Activated naive CD4-positive, alpha-beta T cell treated with anti-CD3 and anti-CD28 coated beads, Interleukin-2, amount 50 U/mL, for 16 hours (primary cell): ENCODE measurements at regions not wholly inside any gene's neighbourhood (a gene's known extent, or its start where the extent isn't known, plus 50 kb on each side); places are given as distances from the start of the nearest gene placed in this dataset.
"Not testable (repeated sequence)": the region's sequence is repeated elsewhere in the genome, so short reads cannot be mapped to it uniquely, and the experiment has no call there.

Source experiments
- DNase-seq: peaks from one replicate; pipeline ENCODE4 v3.0.0-alpha.2; 2020

DNA sequence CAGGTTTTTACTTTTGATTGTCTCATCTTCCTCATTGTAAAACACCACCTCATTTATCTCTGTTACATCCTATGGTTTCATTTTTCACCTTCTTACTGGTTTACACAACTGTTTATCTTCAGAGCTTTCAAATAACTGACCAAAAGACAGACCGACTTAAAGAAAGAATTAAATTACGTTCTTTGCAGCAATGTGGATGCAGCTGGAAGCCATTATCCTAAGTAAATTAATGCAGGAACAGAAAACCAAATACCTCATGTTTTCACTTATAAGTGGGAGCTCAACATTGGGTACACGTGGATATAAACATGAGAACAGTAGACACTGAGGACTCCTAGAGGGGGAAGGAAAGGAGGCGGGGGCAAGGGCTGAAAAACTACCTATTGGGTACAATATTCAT lies 729.0 kb upstream of the USP15 start:
- no peak for DNase-seq

DNA sequence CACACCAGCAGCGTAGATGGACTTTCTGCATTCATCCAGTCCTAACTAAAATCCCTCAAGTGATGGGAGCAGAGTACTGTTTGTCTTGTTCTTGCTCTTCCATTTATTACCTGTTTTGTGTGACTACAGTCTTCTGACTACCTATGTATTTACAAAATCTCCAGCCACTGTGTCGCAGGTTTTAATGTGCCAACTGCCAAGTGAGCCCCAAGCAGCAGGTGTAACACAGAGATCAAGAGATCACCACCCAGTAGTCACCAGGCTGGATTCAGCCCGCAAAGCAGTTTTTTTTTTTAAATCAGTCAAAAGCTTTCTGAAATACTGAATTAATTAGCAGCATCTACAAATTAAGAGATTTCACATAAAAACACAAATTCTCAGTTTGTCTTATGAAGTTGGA lies 724.1 kb upstream of the USP15 start:
- no peak for DNase-seq

DNA sequence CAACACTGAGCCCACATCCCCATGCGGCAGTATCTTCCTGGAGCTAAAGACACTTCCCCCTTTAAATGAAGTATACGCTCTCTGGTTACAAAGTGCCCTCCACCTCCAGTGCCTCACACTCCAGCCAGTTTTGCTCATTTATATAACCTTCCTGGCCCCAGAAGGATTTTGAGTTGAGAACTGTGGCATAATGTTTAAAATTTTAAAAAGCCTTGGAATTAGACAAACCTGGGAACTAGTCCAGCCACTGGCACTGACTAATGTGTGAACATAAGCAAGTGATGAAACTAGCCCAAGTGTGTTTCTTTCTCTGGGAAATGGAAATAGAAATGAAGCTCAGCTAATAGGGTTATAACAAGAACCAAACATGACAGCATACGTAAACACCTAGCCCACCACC lies 723.7 kb upstream of the USP15 start:
- DNase-seq: no peak

DNA sequence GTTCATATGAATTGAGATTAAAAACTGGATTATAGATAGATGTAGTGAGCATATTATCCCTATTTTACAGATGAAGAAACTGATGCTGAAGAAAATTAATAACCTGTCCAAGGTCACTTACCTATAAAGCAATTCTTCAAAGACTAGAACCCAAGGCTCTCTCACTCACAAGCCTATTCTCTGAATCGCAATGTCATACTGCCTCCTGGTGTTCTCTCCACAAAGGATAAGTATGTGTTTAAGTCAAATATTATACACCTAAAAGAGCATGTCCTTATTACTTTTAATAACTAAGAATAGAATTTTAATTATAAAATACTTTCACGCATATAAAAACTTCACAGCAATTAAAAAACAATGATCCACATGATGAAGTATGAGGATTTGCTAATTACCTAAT lies 721.3 kb upstream of the USP15 start:
- no peak for DNase-seq

DNA sequence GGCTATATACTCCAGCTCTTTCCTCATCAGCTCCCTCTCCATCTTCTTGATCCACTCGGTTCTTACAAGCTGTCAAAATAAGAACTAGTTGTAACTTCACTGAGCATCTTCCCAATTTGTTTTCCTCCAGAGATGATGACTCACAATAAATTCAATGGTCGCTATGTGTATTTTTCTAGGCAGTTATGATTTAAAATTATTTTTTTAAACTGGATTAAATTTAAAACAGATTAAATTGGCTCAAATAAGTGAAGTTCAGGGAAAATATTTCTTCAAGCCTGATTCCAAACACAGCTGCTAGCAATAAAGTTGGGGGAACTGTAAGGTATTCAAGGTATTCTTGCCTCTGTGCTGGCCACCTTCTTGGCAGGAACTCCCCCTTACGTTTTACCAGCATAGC lies 717.7 kb upstream of the USP15 start:
- no peak for DNase-seq

DNA sequence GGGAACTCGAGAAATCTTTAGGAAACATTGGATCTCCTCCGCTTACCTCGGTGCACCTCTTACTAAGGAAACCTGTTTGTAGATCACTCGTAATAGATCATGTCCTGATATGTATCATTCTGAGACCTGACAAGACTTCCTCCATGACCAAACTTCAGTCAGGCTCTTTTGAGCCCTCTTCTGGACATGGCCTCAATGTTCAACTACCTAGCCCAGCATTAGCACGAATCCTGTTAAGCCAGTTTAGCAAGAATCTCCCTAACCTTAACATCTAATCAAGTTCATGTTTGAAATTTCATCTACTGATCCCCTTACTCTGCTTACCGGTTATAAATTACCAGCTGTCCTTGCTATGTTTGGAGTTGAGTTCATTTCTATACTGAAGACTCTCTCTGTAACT lies 713.9 kb upstream of the USP15 start:
- DNase-seq: no peak

DNA sequence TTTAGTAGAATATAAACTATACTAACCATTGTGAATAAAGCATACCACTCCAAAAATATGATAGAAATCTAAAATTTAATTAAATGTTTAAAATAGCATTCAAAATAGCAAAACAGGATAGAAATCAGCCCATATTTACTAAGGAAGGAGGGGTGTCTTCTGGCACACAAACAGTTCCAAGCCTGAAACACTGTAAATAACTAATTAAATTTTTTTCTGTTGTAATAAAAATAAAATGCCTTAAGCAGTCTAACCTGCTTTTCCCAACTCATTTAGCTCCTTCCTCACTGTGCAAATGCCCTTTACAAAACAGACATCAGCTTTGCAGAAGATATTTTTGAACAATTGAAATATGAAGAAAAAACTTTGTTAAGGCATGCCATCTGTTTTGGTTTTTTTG lies 707.1 kb upstream of the USP15 start:
- no peak for DNase-seq

DNA sequence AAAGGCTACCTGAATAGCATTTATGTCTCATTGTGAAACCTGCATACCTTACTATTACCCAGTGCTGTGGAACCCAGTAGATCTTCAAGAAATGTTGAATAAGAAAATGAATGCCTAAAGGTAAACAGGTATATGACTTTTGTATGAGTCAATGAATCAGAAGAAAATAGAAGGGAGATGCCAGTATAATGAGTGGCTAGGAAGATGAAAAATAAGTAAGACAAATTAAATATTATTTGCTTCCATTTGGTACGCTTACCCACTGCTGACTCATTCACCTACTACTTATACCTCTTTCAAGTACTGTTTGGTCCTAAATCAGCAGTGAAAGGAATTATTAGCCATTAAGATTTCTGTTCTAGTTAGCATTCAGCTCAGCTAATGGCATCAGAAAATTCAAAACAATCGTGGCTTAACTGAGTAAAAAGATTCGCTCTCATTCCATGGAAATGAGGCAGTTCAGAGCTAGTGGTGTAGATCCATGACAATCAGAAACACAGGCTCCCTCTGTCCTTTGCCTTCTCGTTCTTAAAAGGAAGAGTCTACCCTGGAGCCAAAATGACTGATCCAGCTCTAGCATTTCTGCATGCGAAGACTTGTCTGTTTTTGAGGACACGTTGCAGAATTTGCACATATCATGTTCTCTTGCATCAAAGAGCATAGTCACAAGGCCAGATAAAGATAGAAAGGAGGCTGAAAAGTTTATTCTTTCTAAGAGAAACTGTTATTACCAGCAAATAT lies 705.8 kb upstream of the USP15 start:
- no peak for DNase-seq

DNA sequence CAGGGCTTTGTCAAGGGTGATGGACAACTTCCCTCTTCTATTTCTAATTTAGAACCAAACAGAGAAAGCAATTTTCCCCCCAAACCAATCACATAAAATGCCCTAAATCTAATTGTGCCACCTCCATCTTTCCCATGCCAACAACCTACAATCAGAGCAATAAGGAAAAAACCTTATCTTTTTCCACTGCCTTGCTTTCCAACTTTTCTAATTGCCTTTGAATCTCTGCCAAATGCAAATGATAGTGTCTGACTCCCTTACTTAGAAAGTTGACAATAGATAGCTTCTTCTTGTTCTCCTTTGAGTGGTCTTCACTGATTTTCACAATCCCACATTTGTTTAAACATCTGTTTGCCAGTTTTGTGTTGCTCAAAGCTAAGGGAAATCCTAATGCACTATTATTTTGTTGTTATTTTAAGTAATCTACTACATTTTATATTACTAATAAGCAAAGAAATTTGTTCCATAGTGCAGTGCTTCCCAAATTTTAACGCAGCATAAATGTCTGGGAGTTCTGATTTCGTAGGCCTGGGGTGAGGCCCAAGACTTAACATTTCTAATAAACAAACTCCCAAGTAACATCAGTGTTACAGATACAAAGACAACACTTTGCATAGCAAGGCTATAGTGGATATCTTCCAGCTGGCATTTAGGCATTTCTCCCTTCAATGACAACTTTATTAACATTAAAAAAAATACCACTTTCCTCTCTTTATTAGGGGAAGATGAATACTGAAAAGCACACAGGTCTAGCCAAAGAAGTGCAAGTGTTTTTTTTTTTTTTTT lies 696.3 kb upstream of the USP15 start:
- DNase-seq: no peak

DNA sequence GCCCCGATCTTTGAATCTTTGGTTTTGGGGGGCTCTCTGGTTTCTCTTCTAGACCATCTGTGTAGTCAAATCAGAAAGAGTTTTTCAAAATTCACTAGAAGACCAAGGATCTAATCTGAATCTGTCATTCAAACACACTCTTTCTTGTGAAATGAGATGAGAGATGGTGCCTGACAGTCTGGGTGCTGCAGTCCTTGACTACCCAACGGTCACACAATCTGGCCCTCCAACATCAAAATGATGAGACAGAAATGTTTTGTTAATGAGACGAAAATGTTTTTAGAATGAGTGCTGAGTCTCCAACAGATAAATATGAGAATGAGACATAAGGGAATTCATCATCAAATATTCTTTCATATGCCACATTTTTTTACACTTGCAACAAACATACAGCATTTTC lies 695.7 kb upstream of the USP15 start:
- no peak for DNase-seq

DNA sequence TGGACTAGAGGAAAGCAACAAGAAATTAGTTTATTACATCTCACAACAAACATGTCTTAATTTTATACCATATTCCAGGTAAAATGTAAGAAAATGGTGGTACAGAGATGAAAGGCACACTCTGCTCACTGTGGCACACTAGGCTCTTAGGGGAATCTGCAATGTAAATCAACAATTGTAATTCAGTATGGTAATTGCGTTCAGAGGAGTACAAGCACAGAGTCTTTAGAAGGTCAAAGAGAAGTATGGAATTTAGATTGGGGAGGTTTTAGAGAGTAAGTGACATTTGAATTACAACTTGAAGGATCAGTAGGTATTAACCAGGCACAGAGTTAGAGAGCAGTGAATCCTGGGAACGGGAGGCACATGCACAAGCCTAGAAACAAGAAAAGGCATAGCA lies 694.0 kb upstream of the USP15 start:
- no peak for DNase-seq

DNA sequence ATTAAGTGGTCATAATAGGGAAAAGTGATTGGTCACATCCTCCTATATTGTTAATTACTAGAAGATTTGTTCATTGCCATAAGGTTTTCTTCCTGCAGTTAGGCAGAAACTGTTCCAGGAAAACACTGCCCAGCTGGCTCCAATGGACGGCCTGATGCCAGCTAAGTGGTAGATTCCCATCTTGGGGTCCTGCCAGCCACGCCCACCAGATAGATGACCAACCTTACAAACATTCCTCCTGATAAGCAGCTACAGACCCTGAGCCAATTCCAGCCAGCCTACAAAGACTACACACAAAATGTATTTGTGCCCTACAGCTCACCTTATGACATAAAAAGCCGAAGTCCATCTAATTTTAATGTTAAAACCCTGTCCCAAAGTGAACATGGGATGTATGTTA lies 685.9 kb upstream of the USP15 start:
- DNase-seq: no peak

DNA sequence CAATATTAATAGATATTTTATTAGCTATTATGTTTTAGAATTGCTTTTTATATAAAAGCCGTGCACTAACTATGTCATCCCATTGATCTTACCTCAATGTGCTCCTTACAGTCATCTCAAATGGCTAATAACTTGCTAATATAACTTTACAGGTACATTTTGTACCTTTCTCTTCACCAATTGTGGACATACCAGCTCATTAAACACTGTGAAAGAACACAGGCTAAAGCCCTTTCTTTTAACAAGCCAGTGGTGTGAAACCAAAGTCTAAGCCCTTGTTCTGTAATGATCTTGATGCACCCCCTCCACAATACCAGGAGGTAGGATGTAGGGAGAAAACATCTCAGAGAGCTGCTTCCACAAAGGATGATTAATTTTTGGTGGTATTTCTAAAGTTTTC lies 675.3 kb upstream of the USP15 start:
- DNase-seq: no peak

DNA sequence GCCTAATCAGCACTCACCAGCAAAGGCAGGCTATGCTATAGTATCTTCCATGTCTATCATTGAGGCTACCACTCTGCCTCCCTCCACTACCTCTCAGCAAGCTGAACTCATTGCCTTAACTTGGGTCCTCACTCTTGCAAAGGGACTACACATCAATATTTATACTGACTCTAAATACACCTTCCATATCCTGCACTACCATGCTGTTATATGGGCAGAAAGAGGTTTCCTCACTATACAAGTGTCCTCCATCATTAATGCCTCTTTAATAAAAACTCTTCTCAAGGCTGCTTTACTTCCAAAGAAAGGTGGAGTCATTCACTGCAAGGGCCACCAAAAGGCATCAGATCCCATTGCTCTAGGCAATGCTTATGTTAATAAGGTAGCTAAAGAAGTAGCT lies 669.3 kb upstream of the USP15 start:
- not testable (repeated sequence) for DNase-seq

DNA sequence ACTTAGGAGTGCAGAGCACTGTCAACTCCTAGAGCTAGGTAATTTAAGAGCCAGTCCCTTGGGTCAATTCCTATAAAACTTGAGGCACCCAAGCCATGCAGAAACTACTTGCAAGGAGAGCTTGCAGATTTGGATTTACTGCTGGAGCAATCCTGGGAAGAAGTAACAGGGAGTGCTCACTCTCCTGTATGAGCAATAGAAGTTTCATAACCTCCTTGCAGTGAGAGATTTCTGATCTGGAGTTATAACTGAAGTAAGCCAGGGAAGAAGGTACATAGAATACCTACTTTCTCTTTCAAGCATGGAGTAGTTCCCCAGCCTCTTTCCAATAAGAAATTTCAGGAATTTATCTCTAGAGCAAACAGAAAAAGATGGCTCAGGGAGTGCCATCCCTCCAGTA lies 650.1 kb upstream of the USP15 start:
- DNase-seq: no peak

DNA sequence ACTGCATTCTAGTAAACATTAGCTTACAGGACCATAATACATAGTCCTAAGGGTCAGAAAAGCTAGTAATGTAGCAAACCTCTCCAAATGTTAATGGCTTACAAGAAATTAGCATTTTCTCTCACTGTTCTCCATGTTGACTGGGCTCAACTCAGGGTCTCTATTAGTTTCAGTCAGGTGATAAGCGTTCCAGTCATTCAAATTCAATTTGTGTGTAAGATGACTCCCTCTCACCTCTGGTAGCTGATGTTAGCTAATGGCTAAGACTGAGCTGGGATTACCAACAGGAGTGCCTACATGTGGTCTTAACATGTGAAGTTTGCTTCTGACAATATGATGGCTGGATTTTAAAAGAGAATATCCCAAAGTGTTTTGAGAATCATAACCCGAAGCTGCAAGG lies 630.5 kb upstream of the USP15 start:
- no peak for DNase-seq

DNA sequence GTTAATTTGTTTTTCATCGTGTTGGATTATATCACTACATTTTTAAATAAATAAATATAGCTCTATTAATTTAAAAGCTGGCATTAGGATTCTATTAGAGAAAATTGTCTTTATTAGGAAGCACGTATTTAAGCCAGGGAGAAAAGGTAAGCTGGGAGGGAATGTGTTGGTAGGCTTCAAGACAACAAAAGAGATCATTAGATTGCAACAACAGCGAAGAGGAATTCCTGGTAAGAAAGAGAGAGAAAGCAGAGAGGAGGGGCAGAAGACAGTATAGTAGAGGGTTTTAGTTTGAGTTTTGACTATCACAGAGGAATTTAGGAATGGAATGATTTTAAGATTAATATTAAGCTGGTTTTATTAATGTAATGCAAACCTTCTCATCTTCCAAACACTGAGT lies 613.6 kb upstream of the USP15 start:
- DNase-seq: no peak

DNA sequence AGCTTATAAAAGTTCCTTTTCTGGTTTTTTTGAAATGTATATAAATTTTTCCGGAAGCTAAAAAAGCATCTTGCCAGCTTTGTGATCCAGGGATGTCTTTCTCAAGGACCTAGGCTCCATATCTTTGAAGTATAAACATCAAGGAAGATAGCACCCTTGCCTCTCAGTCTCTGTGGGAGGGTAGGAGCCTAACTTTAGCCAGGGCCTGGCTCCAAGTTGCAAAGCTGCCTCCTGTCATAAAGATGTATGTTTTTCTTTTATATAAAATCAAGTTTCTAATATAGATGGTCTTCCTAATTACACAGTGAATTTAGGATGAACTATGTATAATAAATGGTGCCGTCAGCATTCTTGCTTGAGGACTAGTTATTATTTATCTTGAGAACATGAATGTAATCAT lies 612.6 kb upstream of the USP15 start:
- no peak for DNase-seq

DNA sequence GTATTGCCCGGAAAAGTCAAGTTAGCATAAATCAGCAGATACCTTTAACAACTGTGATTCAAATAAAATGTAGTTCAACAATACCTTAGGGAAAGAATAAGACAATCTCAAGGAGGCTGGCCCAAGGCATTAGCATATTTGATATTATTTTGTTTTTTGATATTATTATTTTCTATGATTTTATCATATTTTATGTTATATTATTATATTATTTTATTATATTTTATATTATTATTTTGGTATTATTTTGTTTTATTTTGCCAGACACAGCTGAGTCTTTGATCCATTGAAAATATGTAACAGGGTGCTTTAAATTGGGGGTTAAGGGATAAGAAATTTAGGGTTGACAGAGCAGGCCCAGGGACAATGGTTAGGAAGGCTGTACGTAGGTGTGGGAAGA lies 607.9 kb upstream of the USP15 start:
- DNase-seq: no peak

DNA sequence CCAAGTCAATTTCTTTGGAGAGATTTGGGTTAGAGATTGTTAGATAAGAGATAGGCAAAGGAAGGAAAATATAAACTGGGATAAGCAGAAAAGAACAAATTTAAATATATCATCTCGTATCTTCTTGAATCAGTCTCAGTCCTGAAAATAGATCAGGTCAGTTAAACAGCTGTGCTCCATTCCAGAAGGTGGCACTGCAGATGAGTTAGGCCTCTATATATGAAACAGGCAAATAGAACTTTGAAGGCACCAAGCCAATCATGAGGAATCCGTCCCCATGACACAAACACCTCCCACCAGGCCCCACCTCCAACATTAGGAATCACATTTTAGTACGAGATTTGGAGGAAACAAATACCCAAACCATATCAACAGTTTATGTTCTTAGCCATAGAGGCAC lies 605.5 kb upstream of the USP15 start:
- DNase-seq: no peak

DNA sequence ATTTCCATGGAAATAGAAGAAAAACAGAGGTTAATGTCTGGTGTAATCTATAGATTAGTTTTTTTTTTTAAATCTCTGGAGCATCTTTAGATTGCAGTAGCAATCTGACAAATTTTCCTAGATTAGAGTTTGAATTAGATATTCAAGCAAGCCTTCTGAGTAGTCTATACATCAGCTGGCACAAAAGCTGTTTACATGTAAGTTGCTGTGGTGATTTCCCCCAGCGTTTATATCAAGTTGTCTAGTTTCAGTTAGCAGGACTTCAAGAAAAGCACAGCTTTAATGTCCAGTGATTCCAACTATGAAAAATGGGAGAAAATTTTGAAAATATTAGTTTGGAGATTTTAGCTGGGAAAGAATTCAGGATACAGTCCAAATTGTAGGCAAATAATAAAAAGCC lies 605.0 kb upstream of the USP15 start:
- DNase-seq: no peak

DNA sequence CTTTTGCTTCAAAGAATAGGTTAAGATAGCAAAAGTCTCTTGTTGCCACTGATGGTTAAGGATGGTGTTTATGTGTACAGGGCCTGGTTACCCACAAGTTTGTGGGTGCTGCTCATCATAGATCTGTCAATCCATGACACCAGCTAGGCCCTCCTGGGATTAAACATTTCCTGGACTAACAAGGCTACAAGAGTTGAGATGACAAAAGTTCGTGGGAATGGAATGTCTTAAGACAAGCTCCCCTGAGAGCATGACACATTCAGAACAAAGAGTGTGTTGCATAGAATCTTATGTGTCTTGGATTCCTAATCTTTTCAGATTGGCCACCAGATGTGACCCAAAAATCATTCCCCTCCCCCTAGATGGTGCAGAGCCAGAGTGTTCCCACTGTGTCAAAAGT lies 592.5 kb upstream of the USP15 start:
- no peak for DNase-seq

DNA sequence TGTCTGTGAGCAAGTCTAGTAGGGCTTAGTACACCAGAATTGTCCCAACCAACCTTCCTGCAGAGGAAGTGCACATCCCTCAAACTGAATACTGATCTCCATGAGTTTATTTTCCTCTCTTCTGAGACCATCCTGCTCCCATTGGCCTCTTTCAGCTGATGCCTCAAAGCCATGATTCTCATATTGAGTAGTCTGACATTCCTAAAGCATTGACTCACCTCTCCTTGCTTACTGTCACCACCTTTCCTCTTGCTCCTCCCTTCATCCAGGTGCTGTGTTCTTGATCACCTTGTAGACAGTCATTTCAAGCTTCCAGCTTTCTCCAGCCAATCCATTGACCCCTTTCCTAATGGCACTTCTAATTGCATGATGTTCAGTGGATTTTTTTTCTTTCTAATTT lies 583.7 kb upstream of the USP15 start:
- DNase-seq: no peak

DNA sequence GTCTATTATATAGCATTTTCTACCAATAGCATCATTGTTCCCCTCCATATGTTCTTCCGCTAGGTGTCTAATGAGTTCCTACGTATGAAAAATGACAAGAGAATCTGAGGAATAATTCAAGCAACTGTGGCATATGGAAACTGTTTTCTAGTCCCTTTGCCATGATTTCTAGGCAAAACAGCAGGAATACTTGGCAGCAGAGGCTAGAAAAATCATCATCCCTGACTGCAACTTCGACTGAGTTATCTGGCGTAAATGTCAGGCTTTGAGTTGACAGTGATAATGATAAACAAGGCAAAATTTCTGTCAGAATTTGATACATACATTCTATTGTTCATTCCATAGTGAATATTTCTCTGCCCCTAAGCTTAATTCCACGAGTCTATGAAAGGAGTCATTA lies 572.8 kb upstream of the USP15 start:
- no peak for DNase-seq

DNA sequence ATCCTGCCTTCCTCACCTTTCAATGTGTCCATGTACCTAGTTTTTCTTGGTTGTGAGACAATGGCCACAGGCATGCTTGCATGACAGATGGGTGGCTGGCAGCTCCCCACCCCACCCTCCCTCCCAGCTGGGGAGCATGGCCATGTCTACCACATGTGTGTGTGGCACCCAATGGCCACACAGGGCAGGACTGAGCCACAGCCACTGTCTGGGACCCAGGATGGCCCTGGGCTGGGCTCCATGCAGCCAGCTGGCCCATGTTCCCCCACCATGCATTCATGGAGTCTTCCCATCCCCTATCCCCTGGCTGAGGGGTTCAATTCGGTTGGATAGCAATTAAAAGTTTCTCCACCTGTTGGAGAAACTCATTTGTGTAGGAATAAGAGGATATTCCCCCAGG lies 566.0 kb upstream of the USP15 start:
- no peak for DNase-seq
